ENCODE measurements at regions not wholly inside any gene's neighbourhood (a gene's known extent, or its start where the extent isn't known, plus 50 kb on each side); places are given as distances from the start of the nearest gene placed in this dataset.

DNA sequence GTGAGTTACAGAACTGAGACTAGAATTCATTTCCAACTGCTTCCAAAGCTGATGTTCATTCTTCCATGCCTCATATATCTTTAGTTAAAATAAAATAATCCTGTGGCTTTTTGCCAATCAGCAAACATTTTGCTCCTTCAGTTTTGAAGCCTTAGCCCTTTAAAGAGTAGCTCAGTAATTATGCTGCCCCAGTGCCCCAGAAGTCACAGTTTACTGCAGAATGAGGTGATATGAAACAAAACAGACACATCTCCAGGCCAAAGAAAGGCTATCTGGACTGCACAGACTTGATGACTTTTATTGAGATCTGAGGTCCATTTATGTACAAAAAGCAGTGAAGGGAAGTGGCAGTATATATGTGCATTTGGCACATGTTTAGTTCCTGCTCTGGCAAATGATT, 285.8 kb upstream of the ZNF462 start:
- no peak overlapping the region for H2AFZ ChIP-seq (ENCODE audit: low read length)
- BruUV-seq (replicated peaks), result no TSS peak
- no peaks in the 10 kb centered on the region for H3K79me2 ChIP-seq (ENCODE audit: low read length)
- no peaks in the 10 kb centered on the region for H3K27me3 ChIP-seq (ENCODE audit: low read length)
- ChIA-PET POLR2A (ENCODE audit: unreplicated experiment) (no interaction called here), CTCF (no interaction called here)
- H3K4me1 ChIP-seq (ENCODE audit: insufficient read depth, low read length), result no peaks in the 10 kb centered on the region
- no peaks in the 10 kb centered on the region for H3K9me2 ChIP-seq (replicated peaks; ENCODE audit: low read length)
- no peak overlapping the region for H3K9ac ChIP-seq (ENCODE audit: low read length)
- H3K27ac ChIP-seq (ENCODE audit: low read length), result no peak overlapping the region
- intact Hi-C loops (cut with micrococcal nuclease), result no loop called here
- no peaks in the 10 kb centered on the region for H3F3A ChIP-seq (ENCODE audit: low read length, unreplicated experiment)
- TF ChIP-seq EZH2 (IDR thresholded peaks at IDR 0.05; ENCODE audit: low read length, unreplicated experiment), result no peak
- TF ChIP-seq EZH2phosphoT487 (IDR thresholded peaks at IDR 0.05; ENCODE audit: borderline replicate concordance, low read length), result no peak
- TF ChIP-seq, protein P1, sequence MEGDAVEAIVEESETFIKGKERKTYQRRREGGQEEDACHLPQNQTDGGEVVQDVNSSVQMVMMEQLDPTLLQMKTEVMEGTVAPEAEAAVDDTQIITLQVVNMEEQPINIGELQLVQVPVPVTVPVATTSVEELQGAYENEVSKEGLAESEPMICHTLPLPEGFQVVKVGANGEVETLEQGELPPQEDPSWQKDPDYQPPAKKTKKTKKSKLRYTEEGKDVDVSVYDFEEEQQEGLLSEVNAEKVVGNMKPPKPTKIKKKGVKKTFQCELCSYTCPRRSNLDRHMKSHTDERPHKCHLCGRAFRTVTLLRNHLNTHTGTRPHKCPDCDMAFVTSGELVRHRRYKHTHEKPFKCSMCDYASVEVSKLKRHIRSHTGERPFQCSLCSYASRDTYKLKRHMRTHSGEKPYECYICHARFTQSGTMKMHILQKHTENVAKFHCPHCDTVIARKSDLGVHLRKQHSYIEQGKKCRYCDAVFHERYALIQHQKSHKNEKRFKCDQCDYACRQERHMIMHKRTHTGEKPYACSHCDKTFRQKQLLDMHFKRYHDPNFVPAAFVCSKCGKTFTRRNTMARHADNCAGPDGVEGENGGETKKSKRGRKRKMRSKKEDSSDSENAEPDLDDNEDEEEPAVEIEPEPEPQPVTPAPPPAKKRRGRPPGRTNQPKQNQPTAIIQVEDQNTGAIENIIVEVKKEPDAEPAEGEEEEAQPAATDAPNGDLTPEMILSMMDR (conservative IDR thresholded peaks at IDR 0.05; ENCODE audit: low read depth, low read length), result no peak
- ATAC-seq (no peak), DNase-seq (no peak)
- H3K4me2 ChIP-seq (ENCODE audit: low read length), result no peak overlapping the region
- no peaks in the 10 kb centered on the region for H3K9me3 ChIP-seq (ENCODE audit: low read length)
- H3K36me3 ChIP-seq (ENCODE audit: low read depth, low read length), result no peaks in the 10 kb centered on the region
- no peaks in the 10 kb centered on the region for H4K20me1 ChIP-seq (ENCODE audit: low read length)
- H3K4me3 ChIP-seq (ENCODE audit: low read length), result no peak overlapping the region

DNA sequence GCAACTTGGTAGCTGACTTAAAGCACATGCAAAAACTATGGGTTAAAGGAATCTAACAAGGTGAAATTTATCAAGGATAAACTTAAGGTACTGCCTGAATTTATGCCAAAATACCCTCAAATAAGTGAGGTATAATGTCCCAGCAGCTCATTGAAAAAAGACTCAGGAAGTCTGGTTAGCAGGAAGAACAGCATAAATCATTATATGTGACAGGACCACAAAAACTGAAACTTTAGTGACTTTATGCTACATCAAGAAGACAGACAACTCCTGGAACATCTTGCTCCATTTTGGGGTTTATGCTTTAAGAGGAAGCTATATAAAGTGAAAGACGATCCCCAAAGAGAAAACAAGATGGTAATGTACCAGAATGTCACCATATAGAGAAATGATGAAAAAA, 282.4 kb upstream of the ZNF462 start:
- Histone ChIP-seq H4K20me1 (ENCODE audit: low read length) (no peaks in the 10 kb centered on the region), H3K4me1 (ENCODE audit: insufficient read depth, low read length) (peaks cover 10% of the 10 kb centered on the region), H3K4me3 (ENCODE audit: low read length) (no peak overlapping the region), H3K27me3 (ENCODE audit: low read length) (no peaks in the 10 kb centered on the region), H3K9me2 (replicated peaks; ENCODE audit: low read length) (no peaks in the 10 kb centered on the region), H3K9me3 (ENCODE audit: low read length) (no peaks in the 10 kb centered on the region), H3K36me3 (ENCODE audit: low read depth, low read length) (no peaks in the 10 kb centered on the region), H3K79me2 (ENCODE audit: low read length) (no peaks in the 10 kb centered on the region), H3K9ac (ENCODE audit: low read length) (no peak overlapping the region), H3K27ac (ENCODE audit: low read length) (no peak overlapping the region), H3K4me2 (ENCODE audit: low read length) (no peak overlapping the region), H3F3A (ENCODE audit: low read length, unreplicated experiment) (no peaks in the 10 kb centered on the region), H2AFZ (ENCODE audit: low read length) (no peak overlapping the region)
- intact Hi-C loops (cut with micrococcal nuclease), result no loop called here
- CTCF ChIA-PET, result no interaction called here
- no peak for DNase-seq
- ATAC-seq, result no peak
- no TSS peak for BruUV-seq (replicated peaks)
- POLR2A ChIA-PET (ENCODE audit: unreplicated experiment), result no interaction called here
- TF ChIP-seq EZH2phosphoT487 (IDR thresholded peaks at IDR 0.05; ENCODE audit: borderline replicate concordance, low read length) (no peak), EZH2 (IDR thresholded peaks at IDR 0.05; ENCODE audit: low read length, unreplicated experiment) (no peak)

DNA sequence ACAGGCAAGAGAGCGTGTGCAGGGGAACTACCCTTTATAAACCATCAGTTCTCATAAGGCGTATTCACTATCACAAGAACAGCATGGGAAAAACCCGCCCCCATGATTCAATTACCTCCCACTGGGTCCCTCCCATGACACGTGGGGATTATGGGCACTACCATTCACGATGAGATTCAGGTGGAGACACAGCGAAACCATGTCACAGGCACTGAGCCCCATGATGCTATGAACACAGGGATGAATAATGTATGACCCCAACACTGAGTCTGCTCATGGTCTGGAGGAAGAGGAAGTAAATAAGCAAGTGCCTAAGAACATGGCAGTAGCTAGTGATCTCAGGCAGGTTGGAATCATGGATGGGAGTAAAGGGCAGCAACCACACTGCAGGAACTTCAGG, 281.0 kb upstream of the ZNF462 start:
- Histone ChIP-seq H3K4me3 (ENCODE audit: low read length) (no peak overlapping the region), H3K27me3 (ENCODE audit: low read length) (no peaks in the 10 kb centered on the region), H3K4me1 (ENCODE audit: insufficient read depth, low read length) (peaks cover 14% of the 10 kb centered on the region), H3K9ac (ENCODE audit: low read length) (no peak overlapping the region), H3K36me3 (ENCODE audit: low read depth, low read length) (no peaks in the 10 kb centered on the region), H4K20me1 (ENCODE audit: low read length) (no peaks in the 10 kb centered on the region), H3K79me2 (ENCODE audit: low read length) (no peaks in the 10 kb centered on the region), H3K9me2 (replicated peaks; ENCODE audit: low read length) (no peaks in the 10 kb centered on the region), H3K9me3 (ENCODE audit: low read length) (no peaks in the 10 kb centered on the region), H3K27ac (ENCODE audit: low read length) (no peak overlapping the region), H3F3A (ENCODE audit: low read length, unreplicated experiment) (no peaks in the 10 kb centered on the region), H2AFZ (ENCODE audit: low read length) (no peak overlapping the region), H3K4me2 (ENCODE audit: low read length) (no peak overlapping the region)
- intact Hi-C loops (cut with micrococcal nuclease), result no loop called here
- DNase-seq (no peak), ATAC-seq (no peak)
- CTCF ChIA-PET, result no interaction called here
- no TSS peak for BruUV-seq (replicated peaks)
- POLR2A ChIA-PET (ENCODE audit: unreplicated experiment), result no interaction called here
- TF ChIP-seq, protein P1 (conservative IDR thresholded peaks at IDR 0.05; ENCODE audit: low read depth, low read length), result no peak
- TF ChIP-seq EZH2 (IDR thresholded peaks at IDR 0.05; ENCODE audit: low read length, unreplicated experiment) (no peak), EZH2phosphoT487 (IDR thresholded peaks at IDR 0.05; ENCODE audit: borderline replicate concordance, low read length) (no peak)
